ENCODE measurements at regions not wholly inside any gene's neighbourhood (a gene's known extent, or its start where the extent isn't known, plus 50 kb on each side); places are given as distances from the start of the nearest gene placed in this dataset.

- no peak for TF ChIP-seq CTCF (IDR thresholded peaks at IDR 0.05; ENCODE audit: unreplicated experiment)
- H3K4me1 Mint-ChIP-seq (ENCODE audit: unreplicated experiment), result peaks cover 40% of the 10 kb centered on the region
Measured at GRCh38 chr10:110401401-110402076, 96.2 kb upstream of the DUSP5 start.

GRCh38 chr10:110402077-110402416 lies 95.7 kb upstream of the DUSP5 start:
- no peaks in the 10 kb centered on the region for H3K36me3 Mint-ChIP-seq (ENCODE audit: low read depth, unreplicated experiment)
- no peak overlapping the region for H3K27ac Mint-ChIP-seq (ENCODE audit: unreplicated experiment)
- peaks cover 8% of the 10 kb centered on the region for H3K27me3 Mint-ChIP-seq (ENCODE audit: unreplicated experiment)
- H3K9me3 Mint-ChIP-seq (ENCODE audit: unreplicated experiment), result no peaks in the 10 kb centered on the region
- no peak for TF ChIP-seq CTCF (IDR thresholded peaks at IDR 0.05; ENCODE audit: unreplicated experiment)
- DNase-seq (ENCODE audit: low spot score), result no peak
- H3K4me3 Mint-ChIP-seq (ENCODE audit: unreplicated experiment), result no peak overlapping the region
- H3K4me1 Mint-ChIP-seq (ENCODE audit: unreplicated experiment), result peaks cover 41% of the 10 kb centered on the region

More at GRCh38 chr10:110401401-110402076, 96.2 kb upstream of the DUSP5 start:
- H3K27ac Mint-ChIP-seq (ENCODE audit: unreplicated experiment), result peak overlapping the region; percentile 42
- H3K9me3 Mint-ChIP-seq (ENCODE audit: unreplicated experiment), result no peaks in the 10 kb centered on the region
- H3K36me3 Mint-ChIP-seq (ENCODE audit: low read depth, unreplicated experiment), result no peaks in the 10 kb centered on the region
- peaks cover 8% of the 10 kb centered on the region for H3K27me3 Mint-ChIP-seq (ENCODE audit: unreplicated experiment)
- no peak overlapping the region for H3K4me3 Mint-ChIP-seq (ENCODE audit: unreplicated experiment)
- no peak for DNase-seq (ENCODE audit: low spot score)

- Mint-ChIP-seq H3K4me1 (ENCODE audit: unreplicated experiment) (peaks cover 41% of the 10 kb centered on the region), H3K27ac (ENCODE audit: unreplicated experiment) (no peak overlapping the region), H3K27me3 (ENCODE audit: unreplicated experiment) (peaks cover 13% of the 10 kb centered on the region)
Measured at GRCh38 chr10:110403593-110403992, 94.1 kb upstream of the DUSP5 start.

GRCh38 chr10:110404413-110404812 lies 93.3 kb upstream of the DUSP5 start:
- DNase-seq (ENCODE audit: low spot score), result no peak
- Mint-ChIP-seq H3K27me3 (ENCODE audit: unreplicated experiment) (peaks cover 14% of the 10 kb centered on the region), H3K4me3 (ENCODE audit: unreplicated experiment) (no peak overlapping the region), H3K4me1 (ENCODE audit: unreplicated experiment) (peaks cover 44% of the 10 kb centered on the region), H3K9me3 (ENCODE audit: unreplicated experiment) (no peaks in the 10 kb centered on the region), H3K27ac (ENCODE audit: unreplicated experiment) (peak overlapping the region; percentile 80), H3K36me3 (ENCODE audit: low read depth, unreplicated experiment) (peaks cover 3% of the 10 kb centered on the region)
- no peak for TF ChIP-seq CTCF (IDR thresholded peaks at IDR 0.05; ENCODE audit: unreplicated experiment)

More at GRCh38 chr10:110403593-110403992, 94.1 kb upstream of the DUSP5 start:
- H3K9me3 Mint-ChIP-seq (ENCODE audit: unreplicated experiment), result no peaks in the 10 kb centered on the region
- DNase-seq (ENCODE audit: low spot score), result no peak
- TF ChIP-seq CTCF (IDR thresholded peaks at IDR 0.05; ENCODE audit: unreplicated experiment), result no peak
- peaks cover 3% of the 10 kb centered on the region for H3K36me3 Mint-ChIP-seq (ENCODE audit: low read depth, unreplicated experiment)
- H3K4me3 Mint-ChIP-seq (ENCODE audit: unreplicated experiment), result no peak overlapping the region

GRCh38 chr10:110404825-110405224 lies 92.9 kb upstream of the DUSP5 start:
- Mint-ChIP-seq H3K4me3 (ENCODE audit: unreplicated experiment) (no peak overlapping the region), H3K27ac (ENCODE audit: unreplicated experiment) (peak overlapping the region; percentile 80), H3K36me3 (ENCODE audit: low read depth, unreplicated experiment) (peaks cover 3% of the 10 kb centered on the region), H3K4me1 (ENCODE audit: unreplicated experiment) (peaks cover 46% of the 10 kb centered on the region), H3K9me3 (ENCODE audit: unreplicated experiment) (no peaks in the 10 kb centered on the region), H3K27me3 (ENCODE audit: unreplicated experiment) (peaks cover 14% of the 10 kb centered on the region)
- DNase-seq (ENCODE audit: low spot score), result no peak
- no peak for TF ChIP-seq CTCF (IDR thresholded peaks at IDR 0.05; ENCODE audit: unreplicated experiment)
